B cell (primary cell): ENCODE measurements at regions not wholly inside any gene's neighbourhood (a gene's known extent, or its start where the extent isn't known, plus 50 kb on each side); places are given as distances from the start of the nearest gene placed in this dataset.

ENCODE experiments used
- EZH2 ChIP-seq: IDR thresholded peaks from 2 replicates; pipeline ENCODE4 v1.6.1; 2012; ENCODE audit warnings: borderline replicate concordance, low read depth, mild to moderate bottlenecking, moderate library complexity, low read length; ENCODE audit not compliant: insufficient read depth, poor library complexity, severe bottlenecking
- TF ChIP-seq, protein P1 (sequence below): fragments of 200-600 bp; IDR thresholded peaks from one replicate; pipeline ENCODE4 v1.8.0; 2022; ENCODE audit warnings: antibody characterized with exemption, mild to moderate bottlenecking

DNA sequence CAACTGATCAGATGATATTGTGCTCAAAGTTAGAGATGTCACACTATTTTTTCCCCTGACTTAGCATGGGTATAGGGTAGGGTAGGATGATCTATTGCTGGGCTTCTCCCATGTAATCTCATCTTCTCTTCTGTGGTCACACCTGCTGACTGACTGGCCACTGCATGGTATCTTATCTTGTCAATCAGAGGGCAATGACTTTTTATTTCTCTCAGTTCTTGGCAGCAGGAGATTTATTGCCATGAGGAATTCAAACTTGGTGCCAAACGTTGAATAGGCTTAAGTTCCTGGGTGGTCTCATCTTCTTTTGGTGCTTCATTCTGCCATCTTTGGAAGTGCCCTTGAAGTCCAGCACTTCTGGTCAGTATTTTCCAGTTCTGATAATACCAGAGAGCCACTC, 226.4 kb upstream of the POGK start:
- TF ChIP-seq, protein P1, sequence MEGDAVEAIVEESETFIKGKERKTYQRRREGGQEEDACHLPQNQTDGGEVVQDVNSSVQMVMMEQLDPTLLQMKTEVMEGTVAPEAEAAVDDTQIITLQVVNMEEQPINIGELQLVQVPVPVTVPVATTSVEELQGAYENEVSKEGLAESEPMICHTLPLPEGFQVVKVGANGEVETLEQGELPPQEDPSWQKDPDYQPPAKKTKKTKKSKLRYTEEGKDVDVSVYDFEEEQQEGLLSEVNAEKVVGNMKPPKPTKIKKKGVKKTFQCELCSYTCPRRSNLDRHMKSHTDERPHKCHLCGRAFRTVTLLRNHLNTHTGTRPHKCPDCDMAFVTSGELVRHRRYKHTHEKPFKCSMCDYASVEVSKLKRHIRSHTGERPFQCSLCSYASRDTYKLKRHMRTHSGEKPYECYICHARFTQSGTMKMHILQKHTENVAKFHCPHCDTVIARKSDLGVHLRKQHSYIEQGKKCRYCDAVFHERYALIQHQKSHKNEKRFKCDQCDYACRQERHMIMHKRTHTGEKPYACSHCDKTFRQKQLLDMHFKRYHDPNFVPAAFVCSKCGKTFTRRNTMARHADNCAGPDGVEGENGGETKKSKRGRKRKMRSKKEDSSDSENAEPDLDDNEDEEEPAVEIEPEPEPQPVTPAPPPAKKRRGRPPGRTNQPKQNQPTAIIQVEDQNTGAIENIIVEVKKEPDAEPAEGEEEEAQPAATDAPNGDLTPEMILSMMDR: no peak
- TF ChIP-seq EZH2: no peak
